DND-41 (cell line): ENCODE measurements at regions not wholly inside any gene's neighbourhood (a gene's known extent, or its start where the extent isn't known, plus 50 kb on each side); places are given as distances from the start of the nearest gene placed in this dataset.

Experiments used
- EZH2 ChIP-seq: IDR thresholded peaks from 3 replicates; pipeline ENCODE4 v1.6.1; 2012; ENCODE audit warnings: borderline replicate concordance, low read depth, mild to moderate bottlenecking, moderate library complexity, low read length, inconsistent platforms; ENCODE audit not compliant: severe bottlenecking
- TF ChIP-seq, protein P1 (sequence below): IDR thresholded peaks from 2 replicates; pipeline ENCODE4 v1.5.1; 2012; ENCODE audit warnings: borderline replicate concordance, low read length, moderate library complexity, mild to moderate bottlenecking; ENCODE audit not compliant: poor library complexity, severe bottlenecking; ENCODE audit errors: extremely low read depth

DNA sequence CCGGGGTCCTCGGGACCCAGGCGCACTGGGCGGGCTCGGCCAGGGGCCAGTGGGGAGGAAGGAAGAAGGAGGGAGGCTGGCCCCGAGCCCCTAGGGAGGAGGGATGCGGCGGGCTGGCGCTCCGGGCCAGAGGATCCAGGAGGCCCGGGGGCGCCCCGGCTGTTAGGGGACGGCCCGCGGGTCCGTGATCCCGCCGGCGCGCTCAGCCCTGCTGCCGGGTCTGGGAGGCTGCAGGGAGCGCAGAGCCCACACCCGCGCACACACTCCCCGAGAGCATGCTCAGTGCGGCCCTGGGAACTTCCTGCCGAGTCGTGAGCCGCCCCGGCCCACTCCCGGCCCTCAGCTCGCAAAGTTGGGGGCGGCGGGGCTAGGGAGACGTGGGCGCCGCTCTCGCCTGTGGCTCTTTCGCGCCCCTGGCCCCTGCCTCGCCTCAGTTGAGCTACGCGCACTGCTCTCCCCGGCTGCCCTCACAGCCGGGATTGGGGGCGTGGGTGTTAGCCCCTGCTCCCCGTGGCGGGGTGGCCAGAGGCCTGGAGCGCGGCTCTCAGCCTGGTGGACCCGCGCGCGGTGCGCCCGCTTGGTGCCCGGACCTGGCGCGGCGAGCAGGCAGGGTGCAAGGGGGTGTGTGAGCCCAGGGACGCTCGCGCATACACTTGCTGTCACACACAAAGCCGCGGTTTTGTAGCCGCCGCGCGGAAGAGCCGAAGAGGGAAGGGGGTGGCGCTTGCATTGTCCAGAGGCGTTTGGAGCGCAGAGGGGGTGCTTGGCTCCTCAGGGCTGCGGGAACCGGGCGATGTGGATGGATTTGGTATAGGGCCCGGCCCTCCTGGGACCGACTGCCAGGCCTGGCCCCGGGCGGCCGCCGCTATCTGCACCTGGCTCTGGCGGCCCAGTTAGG lies 132.9 kb upstream of the MGAT5 start:
- TF ChIP-seq, protein P1, sequence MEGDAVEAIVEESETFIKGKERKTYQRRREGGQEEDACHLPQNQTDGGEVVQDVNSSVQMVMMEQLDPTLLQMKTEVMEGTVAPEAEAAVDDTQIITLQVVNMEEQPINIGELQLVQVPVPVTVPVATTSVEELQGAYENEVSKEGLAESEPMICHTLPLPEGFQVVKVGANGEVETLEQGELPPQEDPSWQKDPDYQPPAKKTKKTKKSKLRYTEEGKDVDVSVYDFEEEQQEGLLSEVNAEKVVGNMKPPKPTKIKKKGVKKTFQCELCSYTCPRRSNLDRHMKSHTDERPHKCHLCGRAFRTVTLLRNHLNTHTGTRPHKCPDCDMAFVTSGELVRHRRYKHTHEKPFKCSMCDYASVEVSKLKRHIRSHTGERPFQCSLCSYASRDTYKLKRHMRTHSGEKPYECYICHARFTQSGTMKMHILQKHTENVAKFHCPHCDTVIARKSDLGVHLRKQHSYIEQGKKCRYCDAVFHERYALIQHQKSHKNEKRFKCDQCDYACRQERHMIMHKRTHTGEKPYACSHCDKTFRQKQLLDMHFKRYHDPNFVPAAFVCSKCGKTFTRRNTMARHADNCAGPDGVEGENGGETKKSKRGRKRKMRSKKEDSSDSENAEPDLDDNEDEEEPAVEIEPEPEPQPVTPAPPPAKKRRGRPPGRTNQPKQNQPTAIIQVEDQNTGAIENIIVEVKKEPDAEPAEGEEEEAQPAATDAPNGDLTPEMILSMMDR, result no peak
- TF ChIP-seq EZH2, result no peak
